Psoas muscle (tissue), 7 donors: ENCODE measurements at regions not wholly inside any gene's neighbourhood (a gene's known extent, or its start where the extent isn't known, plus 50 kb on each side); places are given as distances from the start of the nearest gene placed in this dataset.

Source experiments
- ATAC-seq, 4 donors: fragments of 200-7000 bp; cut with Tn5 transposase; one replicate each; pipeline ENCODE4 v1.9.1; 2020; ENCODE audit warnings: moderate library complexity in 3 of 4, mild to moderate bottlenecking in 2 of 4
- DNase-seq, 2 donors: peaks; one replicate each; pipeline ENCODE4 v3.0.0-alpha.2; 2020
- H3K27ac ChIP-seq: fragments of 200-600 bp; one replicate; pipeline ENCODE4 v1.8.0; 2022
- H3K27me3 ChIP-seq, 3 donors: fragments of 200-600 bp in 1 of 3; one replicate each; pipeline versions ENCODE4 v1.6.1 to v1.8.0; 2013 to 2022; ENCODE audit warnings: low read length in 2 of 3, mild to moderate bottlenecking in 2 of 3, moderate library complexity in 1 of 3; ENCODE audit not compliant: insufficient read depth in 3 of 3
- H3K36me3 ChIP-seq, 2 donors: fragments of 200-600 bp in 1 of 2; one replicate each; pipeline versions ENCODE4 v1.6.1 to v1.8.0; 2013 to 2022; ENCODE audit warnings: low read depth in 1 of 2, mild to moderate bottlenecking in 1 of 2, moderate library complexity in 1 of 2; ENCODE audit not compliant: insufficient read depth in 1 of 2
- H3K4me1 ChIP-seq: fragments of 200-600 bp; one replicate; pipeline ENCODE4 v1.8.0; 2022
- H3K4me3 ChIP-seq: fragments of 200-600 bp; one replicate; pipeline ENCODE4 v1.8.0; 2022; ENCODE audit warnings: mild to moderate bottlenecking
- H3K9me3 ChIP-seq: fragments of 200-600 bp; one replicate; pipeline ENCODE4 v1.8.0; 2022
- CTCF ChIP-seq: fragments of 200-600 bp; IDR thresholded peaks from one replicate; pipeline ENCODE4 v1.8.0; 2022; ENCODE audit warnings: antibody characterized with exemption
- WGBS, 3 donors: extraction: QIAGEN DNeasy Blood & Tissue Kit; methylation state at CpG; one replicate each; pipeline versions ENCODE4 v1.1.6 to v1.1.7; 2013; 5-methylcytosine and 5-hydroxymethylcytosine counted together
- intact Hi-C, 2 donors: fragments of 100-400 bp; cut with DNase I; formaldehyde crosslinking; loops; one replicate each; pipeline versions ENCODE4 v1.11.0 to v1.14.2; 2022
- donor health status: healthy with polysubstance abuse.
- donor health status: DM: no; HTN: no; CAD: no; lungs with moderate emphysema.
- donor health status: Bipolar disorder and iron deficiency.
- donor health status: healthy.
- donor health status: DM: yes; HTN: yes; CAD: no.
- donor health status: DM: no; HTN: no; CAD: no.
- donor health status: DM: yes; HTN: yes; CAD: no.

- no peak overlapping the region for H3K27ac ChIP-seq
- no peak for TF ChIP-seq CTCF
- no peak overlapping the region for H3K4me3 ChIP-seq
- no peaks in the 10 kb centered on the region for H3K27me3 ChIP-seq
- no peak for ATAC-seq
- no peaks in the 10 kb centered on the region for H3K4me1 ChIP-seq
- H3K9me3 ChIP-seq, result peaks cover under 1% of the 10 kb centered on the region
- DNase-seq, result no peak
- no peaks in the 10 kb centered on the region for H3K36me3 ChIP-seq
- intact Hi-C loops, result no loop called here
Observed at GRCh38 chr12:40614923-40615322, 77.3 kb upstream of the CNTN1 start.

- DNase-seq (no peak), ATAC-seq (no peak)
- intact Hi-C loops, result no loop called here
- TF ChIP-seq CTCF, result no peak
- Histone ChIP-seq H3K27me3 (no peaks in the 10 kb centered on the region), H3K9me3 (no peaks in the 10 kb centered on the region), H3K27ac (no peak overlapping the region), H3K4me3 (no peak overlapping the region), H3K4me1 (no peaks in the 10 kb centered on the region), H3K36me3 (no peaks in the 10 kb centered on the region)
- WGBS, 3 donors, result 71 to 89% (median 74%) methylated on average over 1 of the region's 1 CpG
Observed at GRCh38 chr12:40615590-40615989, 76.6 kb upstream of the CNTN1 start.

GRCh38 chr12:40616383-40616915 is 75.8 kb upstream of the CNTN1 start:
- Histone ChIP-seq H3K27me3 (no peaks in the 10 kb centered on the region), H3K4me1 (no peaks in the 10 kb centered on the region), H3K9me3 (no peaks in the 10 kb centered on the region), H3K4me3 (no peak overlapping the region), H3K36me3 (no peaks in the 10 kb centered on the region), H3K27ac (no peak overlapping the region)
- TF ChIP-seq CTCF, result no peak
- 70 to 73% (median 70%) methylated on average over 4 of the region's 4 CpGs for WGBS, 3 donors
- ATAC-seq (no peak), DNase-seq (no peak)
- intact Hi-C loops, result no loop called here

GRCh38 chr12:40618636-40619035 is 73.6 kb upstream of the CNTN1 start:
- ATAC-seq (no peak), DNase-seq (no peak)
- Histone ChIP-seq H3K4me3 (no peak overlapping the region), H3K9me3 (no peaks in the 10 kb centered on the region), H3K36me3 (no peaks in the 10 kb centered on the region), H3K27me3 (no peaks in the 10 kb centered on the region), H3K4me1 (no peaks in the 10 kb centered on the region), H3K27ac (no peak overlapping the region)
- no peak for TF ChIP-seq CTCF
- WGBS, 3 donors, result 46 to 79% (median 58%) methylated on average over 1 of the region's 1 CpG
- intact Hi-C loops, result no loop called here

- no peaks in the 10 kb centered on the region for H3K27me3 ChIP-seq
- intact Hi-C loops, result loop anchor here in 1 of 2 donors (5.0 kb wide), 1 partner anchor 302 kb away; no protein-coding TSS in a partner anchor
- no peak overlapping the region for H3K27ac ChIP-seq
- 96 to 97% (median 97%) methylated on average over 24 to 38 of the region's 38 CpGs for WGBS, 3 donors
- no peaks in the 10 kb centered on the region for H3K36me3 ChIP-seq
- no peak for DNase-seq
- H3K9me3 ChIP-seq, result no peaks in the 10 kb centered on the region
- H3K4me1 ChIP-seq, result no peaks in the 10 kb centered on the region
- H3K4me3 ChIP-seq, result no peak overlapping the region
- no peak for ATAC-seq
- no peak for TF ChIP-seq CTCF
Observed at GRCh38 chr12:40620564-40621019, 71.6 kb upstream of the CNTN1 start.
